Glomerular endothelial cell (primary cell): ENCODE measurements at regions not wholly inside any gene's neighbourhood (a gene's known extent, or its start where the extent isn't known, plus 50 kb on each side); places are given as distances from the start of the nearest gene placed in this dataset.

Experiments used
- DNase-seq: peaks from one replicate; pipeline ENCODE4 v3.0.0-alpha.2; 2011; ENCODE audit warnings: low read depth, low spot score; ENCODE audit errors: extremely low read depth

DNA sequence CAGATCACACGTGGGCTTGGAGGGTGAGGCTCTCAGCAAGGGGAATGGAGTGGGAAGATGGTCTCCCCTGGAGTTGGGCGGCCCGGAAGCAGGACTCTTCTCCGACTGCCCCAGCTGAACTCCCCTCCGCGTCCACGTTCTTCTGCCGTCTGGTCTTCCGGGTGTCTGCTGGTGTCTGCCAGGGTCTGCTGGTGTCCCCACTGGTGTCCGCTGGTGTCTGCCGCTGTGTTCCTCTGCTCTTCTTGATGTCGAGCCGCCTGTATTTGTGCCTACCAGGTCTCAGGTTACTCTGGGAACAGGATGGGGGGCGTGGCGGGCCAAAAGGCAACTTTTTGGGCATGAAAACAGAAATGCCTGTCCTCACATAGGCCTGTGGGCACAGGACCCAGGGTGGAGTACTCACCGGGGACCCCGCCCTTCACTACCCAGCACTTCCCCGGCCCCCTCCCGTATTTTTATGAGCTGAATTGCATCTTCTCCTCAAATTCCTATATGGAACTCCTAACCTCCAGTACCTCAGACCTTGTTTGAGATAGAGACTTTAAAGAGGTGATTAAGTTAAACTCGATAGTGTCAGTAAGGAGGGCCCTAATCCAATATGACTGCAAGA, 675.4 kb downstream of the SEMA5A start:
- DNase-seq = no peak

DNA sequence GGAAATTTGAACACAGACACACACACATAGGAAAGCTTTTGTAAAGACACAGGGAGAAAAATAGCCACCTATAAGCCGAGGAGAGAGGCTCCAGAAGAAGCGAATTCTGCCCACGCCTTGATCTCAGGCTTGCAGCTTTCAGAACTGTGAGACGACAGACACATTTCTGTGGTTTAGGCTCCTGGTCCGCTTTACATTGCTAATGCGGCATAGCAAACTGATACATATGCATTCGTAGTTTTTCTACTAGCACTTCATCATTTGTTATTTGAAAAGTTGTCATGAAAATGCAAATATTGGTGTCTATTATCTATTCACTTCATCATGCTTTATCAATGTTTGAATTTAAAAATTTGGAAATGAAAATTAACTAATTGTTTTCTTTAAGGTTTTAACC, 674.9 kb downstream of the SEMA5A start:
- DNase-seq = no peak

DNA sequence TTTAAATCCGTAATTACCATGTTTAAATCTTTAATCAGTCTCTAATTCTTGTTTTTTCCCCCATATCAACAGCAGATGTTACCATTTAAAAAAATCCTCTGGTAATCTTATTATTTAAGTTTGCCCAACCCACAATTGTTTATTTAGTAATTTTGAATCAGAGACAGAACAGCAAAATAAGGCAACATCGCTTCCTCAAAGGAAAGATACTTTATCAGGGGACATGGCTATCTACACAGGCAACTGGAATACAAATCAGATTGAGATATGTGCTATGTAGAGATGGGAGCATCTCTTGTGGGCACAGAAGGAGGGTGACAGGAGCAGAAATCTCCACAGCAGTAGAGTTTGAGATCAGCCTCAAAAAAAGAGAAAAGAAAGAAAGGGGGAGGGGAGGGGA, 674.4 kb downstream of the SEMA5A start:
- DNase-seq = no peak

DNA sequence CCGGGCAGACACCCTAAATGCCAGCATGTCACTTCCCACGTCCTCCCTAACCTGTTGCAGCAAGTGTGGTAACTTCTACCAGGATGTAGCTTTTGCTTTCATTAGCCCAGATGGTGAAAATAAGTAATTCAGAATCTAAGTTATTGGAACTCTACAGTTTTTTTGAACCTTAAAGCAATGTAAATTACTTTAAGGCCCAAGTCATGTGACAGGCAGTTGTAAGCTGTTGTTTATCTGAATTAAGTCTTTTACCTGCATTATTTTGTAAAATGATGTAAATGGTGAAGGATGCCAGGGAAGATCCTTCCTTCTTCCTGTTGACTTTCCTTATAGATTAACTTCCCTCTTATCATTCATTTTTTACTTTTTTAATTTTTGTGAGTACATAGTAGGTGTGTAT, 670.2 kb downstream of the SEMA5A start:
- DNase-seq = no peak

DNA sequence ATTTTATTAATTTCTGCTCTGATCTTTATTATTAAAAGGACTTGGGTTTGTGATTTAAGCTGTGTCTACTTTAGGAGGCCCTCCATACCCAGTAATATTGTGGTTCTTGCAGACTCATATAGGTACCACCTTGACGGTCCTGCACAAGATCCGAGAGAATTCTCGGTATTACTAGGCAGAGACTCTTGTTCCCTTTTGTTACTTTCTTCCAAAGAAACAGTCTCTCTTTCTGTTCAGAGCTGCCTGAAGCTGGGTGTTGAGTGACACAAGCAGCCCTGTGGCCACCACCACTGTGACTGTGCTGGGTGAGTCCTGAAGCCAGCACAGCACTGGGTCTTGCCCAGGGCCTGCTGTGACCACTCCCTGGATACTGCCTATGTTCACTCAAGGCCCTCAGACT, 666.6 kb downstream of the SEMA5A start:
- DNase-seq = no peak

DNA sequence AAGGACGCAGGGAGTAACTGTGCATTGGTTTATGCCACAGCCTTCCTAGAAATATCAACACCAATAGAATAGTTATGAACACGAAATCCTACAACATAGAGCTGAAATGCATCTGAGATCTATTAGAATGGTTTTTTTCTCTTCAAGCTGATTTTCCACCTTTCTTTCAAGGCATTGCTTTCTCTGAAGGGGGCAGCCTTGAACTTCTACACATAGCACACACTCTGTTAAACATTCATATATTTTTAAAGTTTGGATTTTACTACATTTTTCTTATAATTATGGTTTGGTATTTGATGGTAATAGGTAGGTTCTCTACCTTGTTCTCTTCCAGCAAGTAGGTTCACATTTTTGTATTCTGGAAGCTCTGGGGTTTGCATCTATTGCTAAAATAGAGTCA, 661.8 kb downstream of the SEMA5A start:
- no peak for DNase-seq

DNA sequence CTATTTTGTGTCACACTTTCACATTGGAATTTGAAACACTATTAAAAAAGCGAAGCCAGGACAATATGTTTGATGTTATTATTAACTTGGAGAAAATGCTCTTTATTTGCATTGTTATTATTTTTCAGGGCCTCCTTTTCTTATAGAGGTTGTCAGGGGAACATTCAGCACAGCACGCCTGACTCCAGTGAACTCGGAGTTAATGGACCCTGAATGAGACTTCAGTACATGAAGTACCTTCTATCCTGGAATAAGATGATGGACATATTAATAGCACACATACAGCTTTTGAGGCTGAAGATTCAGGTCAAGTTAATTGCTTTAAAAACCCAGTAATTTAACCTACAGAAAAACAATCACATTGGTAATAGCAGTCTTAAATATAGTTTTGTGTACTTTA, 652.9 kb downstream of the SEMA5A start:
- no peak for DNase-seq

DNA sequence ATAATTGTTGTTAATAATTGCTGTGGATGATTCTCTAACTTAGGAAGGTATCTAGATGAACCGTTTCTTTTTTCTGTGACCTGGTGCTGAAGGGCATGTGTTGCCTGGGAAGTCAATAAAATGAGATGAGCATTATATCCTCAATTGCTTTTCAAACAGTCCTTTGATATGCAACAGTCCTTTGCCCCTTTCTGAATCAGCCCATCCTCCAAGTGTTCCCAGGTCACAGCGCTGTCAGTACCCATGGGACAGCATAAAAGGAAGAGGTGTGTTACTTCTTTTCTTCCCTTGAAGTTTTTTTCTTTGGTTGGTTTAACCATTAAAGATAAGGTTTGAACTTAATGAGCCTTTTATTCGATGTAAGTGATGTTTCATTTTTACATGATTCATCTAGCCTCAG, 651.8 kb downstream of the SEMA5A start:
- DNase-seq = no peak

DNA sequence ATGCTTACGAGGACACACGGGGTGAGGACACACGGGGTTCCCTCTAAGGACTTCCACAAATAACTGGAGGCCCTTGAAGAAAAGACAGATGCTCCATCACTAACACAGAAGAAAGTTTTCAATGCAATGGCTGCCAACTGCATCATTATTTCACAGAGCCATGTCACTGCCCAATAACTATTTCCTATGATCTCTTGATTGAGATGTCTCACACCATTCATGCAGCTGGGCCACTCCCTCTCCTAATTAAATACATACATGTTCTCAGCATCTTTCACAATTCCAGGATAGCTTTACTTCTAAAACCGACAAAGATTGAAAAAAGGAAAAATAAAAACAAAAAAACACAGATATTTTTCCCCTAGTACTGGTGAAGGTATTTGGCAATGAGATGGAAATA, 650.8 kb downstream of the SEMA5A start:
- no peak for DNase-seq

DNA sequence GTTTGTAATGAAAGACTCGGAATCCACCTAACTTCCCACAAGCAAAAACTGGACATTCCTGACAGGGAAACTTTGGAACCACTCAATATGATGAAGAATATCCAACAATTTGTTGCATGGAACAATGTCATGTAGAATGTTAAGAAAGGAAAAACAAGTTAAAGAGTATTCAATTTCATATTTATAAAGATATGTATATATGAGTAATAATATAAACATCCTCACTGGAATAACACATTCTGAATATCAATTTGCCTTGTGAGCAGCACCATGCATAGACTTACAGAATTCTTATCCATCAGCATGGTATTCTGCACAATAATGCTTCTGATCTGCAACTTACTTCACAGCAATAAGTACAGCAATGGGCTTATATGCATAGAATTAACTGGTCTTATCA, 650.3 kb downstream of the SEMA5A start:
- DNase-seq = no peak

DNA sequence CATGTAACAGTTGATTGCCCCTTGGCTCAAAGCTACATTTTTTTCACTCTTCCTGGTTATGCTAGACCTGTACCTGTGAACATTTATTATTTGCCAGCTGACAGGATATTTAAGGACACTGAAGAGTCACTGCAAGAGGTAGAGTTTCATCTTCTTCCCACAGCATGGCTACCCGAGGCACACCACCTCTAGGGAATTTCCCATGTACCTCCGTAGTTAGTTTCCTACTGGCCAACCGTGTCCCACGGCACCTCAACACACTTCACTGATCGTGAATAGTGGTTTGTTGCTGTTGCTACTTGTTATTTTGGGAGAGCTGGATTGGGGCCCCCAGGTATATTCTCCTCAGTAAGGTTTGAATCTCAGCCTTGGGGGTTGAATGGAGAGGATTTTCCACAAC, 648.6 kb downstream of the SEMA5A start:
- DNase-seq = no peak

DNA sequence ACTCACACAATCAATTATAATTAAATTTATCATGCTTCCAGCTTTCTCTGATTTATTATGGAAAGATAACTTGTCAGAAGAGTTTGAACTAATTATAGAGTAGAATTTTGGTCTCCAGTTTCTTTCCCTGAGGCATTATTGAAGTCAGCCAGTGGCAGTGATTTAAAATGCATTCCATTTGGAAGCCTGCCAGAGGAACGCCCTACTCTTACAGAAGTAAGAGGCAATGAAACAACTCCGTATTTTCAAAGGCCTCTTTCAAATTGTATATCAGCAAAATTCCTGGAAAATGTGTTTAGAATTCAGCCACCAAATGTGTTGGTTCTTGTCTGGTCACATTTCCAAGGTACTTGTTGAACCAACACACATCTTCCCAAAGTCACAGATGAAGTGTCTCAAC, 640.9 kb downstream of the SEMA5A start:
- DNase-seq = no peak

DNA sequence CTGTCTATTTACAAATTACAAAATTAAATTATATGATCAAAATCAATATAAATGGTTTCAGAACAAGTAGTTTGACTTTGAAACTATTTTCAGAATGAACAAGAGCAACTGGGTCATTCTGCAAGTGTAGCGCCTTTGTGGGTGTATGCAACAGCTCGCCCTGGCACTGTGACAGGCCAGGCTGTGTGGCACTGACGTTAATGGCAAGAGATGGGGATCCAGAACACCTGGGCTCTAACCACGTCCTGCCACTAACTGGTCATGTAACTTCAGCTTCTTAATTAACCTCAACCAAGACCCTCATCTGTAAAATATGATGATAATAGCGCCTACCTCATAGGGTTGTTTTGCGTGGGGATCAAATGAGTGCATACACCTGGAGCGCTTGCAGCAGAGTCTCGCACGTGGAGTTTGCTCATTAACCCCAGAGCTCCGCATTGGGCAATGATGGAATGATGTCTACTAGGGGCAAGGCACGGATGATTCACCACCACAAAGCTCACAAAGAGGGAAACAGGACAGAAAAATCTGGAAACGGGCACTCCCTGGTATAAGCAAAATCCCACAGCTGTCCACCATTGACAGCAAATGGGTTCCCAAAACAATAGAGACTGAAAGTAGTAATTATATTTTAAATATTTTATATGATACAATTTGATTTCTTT, 639.4 kb downstream of the SEMA5A start:
- DNase-seq = no peak

DNA sequence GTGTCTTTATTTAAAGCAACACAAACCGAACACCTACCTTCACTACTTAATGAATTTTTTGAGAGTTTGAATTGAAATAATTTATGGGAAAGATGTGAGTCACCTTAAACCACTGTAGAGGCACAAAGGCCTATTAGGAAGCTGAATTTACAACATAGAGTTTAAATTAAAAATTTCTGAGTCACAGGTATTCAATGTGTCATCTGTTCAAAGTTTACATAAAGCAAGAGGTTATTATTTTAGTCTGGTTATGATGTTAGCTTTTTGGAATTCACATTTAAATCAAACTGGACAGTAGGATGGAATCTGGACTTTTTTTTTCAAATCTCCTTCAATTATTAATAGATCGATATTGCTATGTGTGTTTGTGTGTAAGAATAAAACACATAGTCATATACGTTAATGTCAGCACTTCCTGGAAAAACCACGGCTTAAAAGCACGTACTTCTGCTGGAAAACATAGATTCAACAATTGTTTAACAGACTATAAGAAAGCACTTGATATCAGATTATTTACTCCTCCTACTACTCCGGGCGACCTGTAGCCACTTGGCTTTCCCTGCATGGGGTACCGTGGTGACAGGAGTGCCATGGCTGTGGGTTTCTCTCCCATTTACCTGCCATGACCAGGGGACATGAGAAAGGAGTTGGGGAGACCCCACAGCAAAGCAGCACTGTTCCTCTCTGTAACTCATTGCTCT, 638.6 kb downstream of the SEMA5A start:
- no peak for DNase-seq

DNA sequence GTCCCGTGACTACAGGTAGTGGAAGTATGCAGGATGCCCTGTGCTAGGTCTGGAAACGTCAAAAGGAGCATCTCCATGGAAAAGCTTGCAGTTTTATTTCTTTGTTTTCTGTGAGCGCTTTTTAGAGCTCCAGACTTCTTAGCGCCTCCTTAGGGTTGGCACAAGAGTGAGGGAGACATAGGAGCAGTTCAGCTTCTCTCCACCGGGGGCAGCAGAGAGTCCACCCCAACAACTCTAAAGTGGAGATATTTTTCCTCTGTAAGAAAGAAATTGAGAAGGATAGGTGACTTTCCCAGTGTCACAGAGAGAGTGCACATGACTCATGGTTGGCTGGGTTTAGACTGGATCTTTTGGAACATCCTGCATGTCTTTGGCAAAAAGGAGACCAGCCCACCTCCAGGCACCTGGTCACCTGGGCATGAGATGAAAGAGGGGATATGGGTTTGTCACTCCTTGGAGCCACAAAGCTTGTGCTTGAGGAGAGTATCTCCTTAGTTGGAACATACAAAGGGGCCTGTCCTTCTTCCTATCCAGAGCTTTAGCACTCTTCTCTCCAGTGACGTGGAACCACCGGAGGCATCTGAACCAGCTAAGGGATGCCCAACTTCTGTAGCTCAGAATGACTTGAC, 637.7 kb downstream of the SEMA5A start:
- no peak for DNase-seq

DNA sequence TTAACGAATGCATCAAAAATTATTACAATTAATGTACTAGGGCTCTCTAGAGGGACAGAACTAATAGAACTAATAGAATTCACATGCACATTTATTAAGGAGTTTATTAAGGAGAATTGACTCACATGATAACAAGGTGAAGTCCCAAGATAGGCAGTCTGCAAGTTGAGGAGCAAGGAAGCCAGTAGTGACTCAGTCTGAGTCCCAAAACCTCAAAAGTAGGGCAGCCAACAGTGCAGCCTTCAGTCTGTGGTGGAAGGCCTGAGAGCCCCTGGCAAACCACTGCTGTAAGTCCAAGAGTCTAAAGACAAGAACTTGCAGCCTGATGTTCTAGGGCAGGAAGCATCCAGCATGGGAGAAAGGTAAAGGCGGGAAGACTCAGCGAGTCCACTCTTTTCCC, 633.8 kb downstream of the SEMA5A start:
- DNase-seq = no peak

DNA sequence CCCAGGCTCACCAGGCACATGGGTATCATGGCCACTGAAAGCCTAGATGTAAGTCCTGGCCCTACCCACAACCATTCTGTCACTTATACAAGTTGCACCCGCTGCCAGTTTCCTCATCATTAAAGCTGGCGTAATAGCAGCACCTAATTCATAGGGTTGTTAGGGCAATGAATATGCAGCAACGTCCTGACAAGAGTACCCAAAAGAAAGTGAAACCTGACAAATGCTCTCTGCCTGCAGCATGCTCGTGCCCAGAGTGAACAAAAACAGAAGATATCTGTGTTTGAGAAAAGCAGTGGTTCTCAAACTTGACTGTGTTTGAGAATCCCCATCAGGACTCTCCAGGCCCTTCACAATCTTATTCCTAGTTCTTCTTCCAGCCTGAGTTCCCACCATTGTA, 632.4 kb downstream of the SEMA5A start:
- no peak for DNase-seq

DNA sequence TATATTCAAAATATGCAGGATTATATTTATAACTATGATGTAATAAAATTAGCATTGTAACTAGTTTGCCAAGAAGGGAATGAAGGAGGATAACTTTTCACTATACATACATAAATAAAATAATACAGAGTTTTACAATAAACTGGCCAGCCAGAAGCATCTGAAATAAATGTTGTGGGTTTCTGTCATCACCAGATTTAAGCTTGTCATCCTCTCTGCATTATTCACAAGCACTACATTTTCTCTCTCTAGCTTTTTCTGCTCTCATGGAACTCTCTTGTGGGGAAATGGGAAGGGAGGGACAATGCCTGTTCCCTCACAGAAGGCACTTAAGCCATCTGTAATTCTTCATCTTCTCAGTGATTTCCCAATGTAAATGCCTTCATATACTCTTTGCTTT, 626.8 kb downstream of the SEMA5A start:
- no peak for DNase-seq

DNA sequence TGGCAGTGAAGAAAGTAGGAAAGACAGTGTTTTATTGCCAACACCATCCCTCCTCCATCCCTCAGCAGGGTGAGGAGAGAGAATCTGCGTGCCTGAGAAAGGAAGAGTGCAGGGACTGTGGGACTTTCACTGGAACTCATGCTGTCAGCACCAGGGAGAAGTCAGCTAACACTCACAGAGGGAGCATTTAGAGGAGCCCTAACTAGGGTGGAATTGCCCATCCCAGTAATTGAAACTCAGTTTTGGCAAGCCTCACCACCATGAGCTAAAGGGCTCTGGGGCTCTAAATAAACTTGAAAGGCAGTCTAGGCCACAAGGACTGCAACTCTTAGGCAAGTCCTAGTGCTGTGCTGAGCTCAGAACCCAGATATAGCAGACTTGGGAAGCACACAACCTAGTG, 622.3 kb downstream of the SEMA5A start:
- no peak for DNase-seq

DNA sequence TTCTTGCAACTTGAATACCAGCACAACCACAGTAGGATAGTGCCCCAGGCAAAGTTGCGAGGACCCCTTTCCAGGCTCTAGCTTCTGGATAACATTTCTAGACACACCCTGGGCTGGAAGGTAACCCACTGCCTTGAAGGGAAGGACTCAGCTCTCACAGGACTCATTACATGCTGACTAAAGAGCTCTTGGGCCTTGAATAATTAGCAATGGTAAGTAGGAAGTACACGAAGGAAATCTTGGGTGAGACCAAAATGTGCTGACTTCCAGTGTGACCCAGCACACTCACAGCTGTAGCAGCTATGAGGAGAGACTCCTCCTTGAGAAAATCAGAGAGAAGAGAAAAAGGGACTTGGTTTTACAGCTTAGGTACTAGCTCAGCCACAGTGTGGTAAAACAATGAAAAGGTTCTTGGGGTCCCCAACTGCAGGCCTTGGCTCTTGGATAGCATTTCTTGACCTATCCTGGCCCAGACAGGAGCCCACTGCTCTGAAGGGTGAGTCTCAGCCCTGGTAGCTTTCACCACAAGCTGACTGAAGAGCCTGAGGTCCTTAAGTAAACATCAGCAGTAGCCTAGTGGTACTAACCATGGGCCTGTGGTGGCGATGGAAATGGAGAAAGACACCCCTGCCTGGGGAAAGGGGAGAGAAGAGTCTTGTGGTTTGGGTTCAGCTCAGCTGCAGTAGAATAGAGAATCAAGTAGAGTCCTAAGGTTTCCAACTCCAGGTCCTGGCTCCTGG, 621.7 kb downstream of the SEMA5A start:
- DNase-seq = no peak

DNA sequence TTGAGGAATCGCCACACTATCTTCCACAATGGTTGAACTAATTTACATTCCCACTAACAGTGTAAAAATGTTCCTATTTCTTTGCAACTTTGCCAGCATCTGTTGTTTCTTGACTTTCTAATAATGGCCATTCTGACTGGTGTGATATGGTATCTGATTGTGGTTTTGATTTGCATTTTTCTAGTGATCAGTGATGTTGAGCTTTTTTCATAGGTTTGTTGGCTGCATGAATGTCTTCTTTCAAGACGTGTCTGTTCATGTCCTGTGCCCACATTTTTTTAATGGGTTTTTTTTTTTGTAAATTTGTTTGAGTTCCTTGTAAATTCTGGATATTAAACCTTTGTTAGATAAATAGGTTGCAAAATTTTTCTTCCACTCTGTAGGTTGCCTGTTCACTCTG, 615.9 kb downstream of the SEMA5A start:
- DNase-seq = no peak
